ENCODE measurements at regions not wholly inside any gene's neighbourhood (a gene's known extent, or its start where the extent isn't known, plus 50 kb on each side); places are given as distances from the start of the nearest gene placed in this dataset.
"Not testable (repeated sequence)": the region's sequence is repeated elsewhere in the genome, so short reads cannot be mapped to it uniquely, and the experiment has no call there.

DNA sequence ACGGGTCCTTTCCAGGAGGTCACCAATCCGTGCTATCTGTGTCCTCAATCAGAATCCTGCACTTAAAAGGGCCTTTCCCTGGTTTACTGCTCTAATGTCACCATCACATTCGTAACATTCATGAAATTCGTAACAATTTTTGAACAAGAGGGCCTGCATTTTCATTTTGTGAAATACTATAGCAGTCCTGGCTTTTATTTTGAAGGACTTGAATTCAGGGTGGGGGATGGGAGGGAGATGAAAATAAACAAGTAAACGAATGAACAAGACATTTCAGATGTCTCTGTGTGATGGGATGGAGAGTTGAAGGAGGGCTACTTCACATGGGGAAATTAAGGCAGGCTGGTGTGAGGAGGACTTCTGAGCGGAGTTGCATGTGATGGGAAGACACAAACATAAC, 281.0 kb downstream of the TSHZ3 start:
- no peak for ATAC-seq (replicated peaks in 6 of 8)
- WGBS, 10 experiments: 53 to 100% (median 88%) methylated on average over 1 to 4 of the region's 6 CpGs; no CpG with 5 or more reads in 3 of the 10 experiments
- in situ Hi-C loops (cut with MboI; ENCODE audit: low pct_unique_long_range_greater_than_20kb in 2 of 9, low sequenced_read_pairs in 9 of 9, unreplicated experiment in 9 of 9): no loop called here
- H3K4me1 ChIP-seq (replicated peaks in 1 of 2): peaks cover 24 to 50% of the 10 kb centered on the region in 2 donors
- H3K4me3 ChIP-seq: no peak overlapping the region
- no peak overlapping the region for H3K27ac ChIP-seq

DNA sequence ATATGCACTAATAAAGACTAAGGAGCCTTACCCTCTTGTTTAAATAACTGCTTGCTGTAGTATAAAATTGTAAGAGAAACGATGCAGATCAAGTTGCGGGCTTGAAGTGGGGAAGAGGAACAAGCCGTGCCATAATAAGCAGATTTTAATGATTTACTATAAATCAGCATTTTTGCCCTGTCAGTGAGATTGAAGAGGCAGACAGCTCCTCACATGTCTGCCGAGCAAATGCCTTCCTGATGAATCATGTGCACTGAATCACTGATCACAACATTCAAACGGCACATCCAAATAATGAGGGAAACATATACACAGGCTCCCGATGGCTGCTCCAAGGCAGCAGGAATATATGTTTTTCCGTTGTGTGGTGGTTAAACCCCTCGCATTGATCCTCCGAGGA, 282.9 kb downstream of the TSHZ3 start:
- H3K4me3 ChIP-seq: no peak overlapping the region
- peak; percentile 63 to 100 (median 89) for ATAC-seq (replicated peaks in 6 of 8)
- H3K27ac ChIP-seq: no peak overlapping the region
- in situ Hi-C loops (cut with MboI; ENCODE audit: low pct_unique_long_range_greater_than_20kb in 2 of 9, low sequenced_read_pairs in 9 of 9, unreplicated experiment in 9 of 9): no loop called here
- 6 to 86% (median 25%) methylated on average over 1 to 9 of the region's 9 CpGs; no CpG with 5 or more reads in 2 of the 10 experiments for WGBS, 10 experiments
- peaks cover 19 to 38% of the 10 kb centered on the region in 2 donors for H3K4me1 ChIP-seq (replicated peaks in 1 of 2)

DNA sequence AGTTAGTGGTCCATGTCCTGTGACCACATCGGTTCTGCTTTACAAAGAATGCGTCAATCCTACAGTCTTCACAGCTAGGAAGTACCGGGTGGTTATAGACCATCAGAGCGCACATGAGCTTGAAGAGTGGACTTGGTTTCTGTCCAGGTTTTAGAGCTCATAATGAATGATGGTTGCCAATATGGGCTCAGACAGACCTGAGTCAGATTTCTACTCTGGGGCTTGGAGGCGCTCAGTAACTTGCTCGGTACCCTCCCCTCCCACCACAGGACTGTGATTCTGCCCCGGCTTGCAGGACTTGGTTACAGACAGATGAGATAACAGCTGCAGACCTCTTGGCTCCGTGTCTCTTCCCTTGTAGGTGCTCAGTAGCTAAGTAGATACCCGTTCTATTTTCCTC, 284.7 kb downstream of the TSHZ3 start:
- WGBS, 10 experiments: 80 to 100% (median 93%) methylated on average over 2 to 8 of the region's 9 CpGs
- ATAC-seq (replicated peaks in 6 of 8): no peak
- H3K4me3 ChIP-seq: no peak overlapping the region
- H3K4me1 ChIP-seq (replicated peaks in 1 of 2): peaks cover 8 to 22% of the 10 kb centered on the region in 2 donors
- H3K27ac ChIP-seq: no peak overlapping the region
- in situ Hi-C loops (cut with MboI; ENCODE audit: low pct_unique_long_range_greater_than_20kb in 2 of 9, low sequenced_read_pairs in 9 of 9, unreplicated experiment in 9 of 9): no loop called here

DNA sequence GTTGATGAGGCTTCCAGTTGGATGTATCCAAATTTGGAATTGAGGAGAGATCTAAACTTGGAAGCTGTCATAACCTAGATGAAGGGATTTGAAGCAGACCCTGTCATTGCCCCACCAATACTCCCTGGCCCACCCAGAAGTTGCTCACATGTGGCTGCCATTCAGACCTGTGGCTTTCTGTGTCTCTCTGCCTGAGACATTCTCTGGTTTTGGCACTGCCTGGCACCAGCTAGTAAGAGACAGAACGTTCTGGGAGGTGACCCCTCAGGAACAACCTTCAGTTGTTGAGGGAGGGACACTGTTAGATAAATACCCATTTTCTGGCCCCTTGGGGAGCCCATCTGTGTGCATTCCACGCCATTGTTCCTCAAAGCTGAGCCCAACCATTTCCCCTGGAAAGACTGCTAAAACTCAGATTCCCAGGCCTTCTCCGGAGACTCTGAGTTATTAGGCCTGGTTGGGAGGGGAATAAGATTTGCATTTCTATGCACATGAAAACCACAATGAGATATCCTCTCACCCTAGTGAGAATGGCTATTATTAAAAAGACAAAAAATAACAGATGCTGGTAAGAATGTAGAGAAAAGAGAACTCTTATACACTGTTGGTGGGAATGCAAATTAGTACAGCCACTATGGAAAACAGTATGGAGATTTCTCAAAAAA, 290.4 kb downstream of the TSHZ3 start:
- peak in 6 of 8 experiments; percentile 27 to 79 (median 60) for ATAC-seq (replicated peaks in 6 of 8)
- WGBS, 10 experiments: 0 to 56% (median 20%) methylated on average over 1 to 3 of the region's 3 CpGs; no CpG with 5 or more reads in 3 of the 10 experiments
- peaks cover 7 to 23% of the 10 kb centered on the region in 2 donors for H3K4me1 ChIP-seq (replicated peaks in 1 of 2)
- peak overlapping the region in 1 of 2 donors; percentile 31 for H3K27ac ChIP-seq
- in situ Hi-C loops (cut with MboI; ENCODE audit: low pct_unique_long_range_greater_than_20kb in 2 of 9, low sequenced_read_pairs in 9 of 9, unreplicated experiment in 9 of 9): no loop called here
- no peak overlapping the region for H3K4me3 ChIP-seq

DNA sequence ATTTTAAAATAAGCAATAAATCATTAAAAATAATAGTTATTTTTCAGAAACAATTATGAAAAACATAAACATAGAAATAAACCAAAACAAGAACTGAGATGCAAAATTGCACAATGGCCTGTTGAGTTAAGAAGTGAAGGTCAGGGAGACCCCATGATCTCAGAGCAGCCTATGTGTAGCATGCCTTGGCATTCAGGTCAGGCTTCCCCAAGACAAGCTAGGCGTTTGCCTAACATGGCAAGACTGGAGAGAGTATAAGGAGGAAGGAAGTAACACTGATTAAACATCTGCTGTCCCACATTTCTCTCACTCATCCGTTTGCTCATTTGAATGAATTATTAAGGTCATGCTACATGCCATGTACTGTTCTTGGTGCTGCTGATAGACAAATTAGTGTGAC, 291.8 kb downstream of the TSHZ3 start:
- WGBS, 10 experiments: 0 to 94% (median 80%) methylated on average over 1 to 2 of the region's 2 CpGs; no CpG with 5 or more reads in 3 of the 10 experiments
- in situ Hi-C loops (cut with MboI; ENCODE audit: low pct_unique_long_range_greater_than_20kb in 2 of 9, low sequenced_read_pairs in 9 of 9, unreplicated experiment in 9 of 9): no loop called here
- peaks cover 7 to 23% of the 10 kb centered on the region in 2 donors for H3K4me1 ChIP-seq (replicated peaks in 1 of 2)
- no peak for ATAC-seq (replicated peaks in 6 of 8)
- H3K4me3 ChIP-seq: no peak overlapping the region
- H3K27ac ChIP-seq: no peak overlapping the region

DNA sequence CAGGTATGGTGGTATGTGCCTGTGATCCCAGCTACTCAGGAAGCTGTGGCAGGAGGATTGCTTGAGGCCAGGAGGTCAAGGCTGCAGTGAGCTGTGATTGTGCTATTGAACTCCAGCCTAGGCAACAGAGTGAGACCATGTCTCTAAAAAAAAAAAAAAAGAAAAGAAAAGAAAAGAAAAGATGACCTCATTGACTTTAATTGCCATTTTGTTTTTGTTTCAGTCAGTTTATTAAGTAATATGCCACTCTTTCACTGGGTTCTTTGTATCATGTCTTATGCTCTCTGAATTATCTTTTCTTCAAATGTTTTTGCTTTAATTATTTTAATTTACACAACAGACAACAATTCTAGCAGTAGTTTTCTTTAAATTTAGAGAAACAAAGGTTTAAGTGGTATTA, 293.8 kb downstream of the TSHZ3 start:
- Histone ChIP-seq H3K4me1 (replicated peaks in 1 of 2) (peaks cover 7 to 23% of the 10 kb centered on the region in 2 donors), H3K27ac (no peak overlapping the region), H3K4me3 (no peak overlapping the region)
- ATAC-seq (replicated peaks in 6 of 8): no peak
- in situ Hi-C loops (cut with MboI; ENCODE audit: low pct_unique_long_range_greater_than_20kb in 2 of 9, low sequenced_read_pairs in 9 of 9, unreplicated experiment in 9 of 9): no loop called here

DNA sequence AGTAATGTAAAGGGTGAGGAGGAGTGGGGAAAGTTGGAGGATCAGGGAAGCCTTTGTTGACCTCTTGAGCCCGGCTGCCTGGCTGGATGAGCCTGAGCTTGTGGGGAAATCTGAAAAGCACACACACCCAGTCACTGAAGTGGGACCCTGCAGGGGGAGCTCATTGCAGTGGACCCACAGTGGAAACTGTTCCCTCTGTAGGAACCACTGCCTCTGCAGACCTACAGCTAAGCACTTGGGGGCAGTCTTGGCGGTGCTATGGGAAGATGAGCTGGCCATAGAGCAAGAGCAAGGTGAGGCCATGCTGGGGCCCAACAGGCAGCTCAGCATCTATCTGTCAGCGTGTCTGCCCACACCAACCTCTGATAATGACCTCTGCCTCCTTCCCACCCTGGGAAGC, 294.8 kb downstream of the TSHZ3 start:
- in situ Hi-C loops (cut with MboI; ENCODE audit: low pct_unique_long_range_greater_than_20kb in 2 of 9, low sequenced_read_pairs in 9 of 9, unreplicated experiment in 9 of 9): no loop called here
- peak; percentile 75 to 100 (median 87) for ATAC-seq (replicated peaks in 6 of 8)

DNA sequence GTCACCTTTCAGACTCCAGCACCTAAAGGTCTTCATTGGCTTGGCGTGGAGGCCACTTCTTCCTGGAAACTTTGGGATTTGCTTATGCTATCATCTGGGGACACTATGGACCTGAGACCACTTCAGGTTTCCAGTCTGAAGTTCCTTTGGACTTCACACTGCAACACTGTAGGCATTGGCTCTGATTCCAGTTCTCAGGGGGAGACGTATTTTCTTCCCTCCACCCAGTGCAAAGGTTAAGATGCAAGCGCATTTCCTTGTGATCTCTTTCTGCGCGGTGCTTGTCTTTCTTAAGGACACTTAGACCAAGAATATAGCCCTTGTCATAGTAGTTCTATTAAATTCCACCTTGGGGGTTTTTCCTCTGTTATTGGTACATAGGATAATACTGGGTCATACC, 299.8 kb downstream of the TSHZ3 start:
- Histone ChIP-seq H3K4me1 (replicated peaks in 1 of 2) (peaks cover 0 to 2% of the 10 kb centered on the region in 2 donors), H3K4me3 (no peak overlapping the region), H3K27ac (no peak overlapping the region)
- 58 to 100% (median 90%) methylated on average over 2 to 5 of the region's 5 CpGs; no CpG with 5 or more reads in 1 of the 10 experiments for WGBS, 10 experiments
- no peak for ATAC-seq (replicated peaks in 6 of 8)
- in situ Hi-C loops (cut with MboI; ENCODE audit: low pct_unique_long_range_greater_than_20kb in 2 of 9, low sequenced_read_pairs in 9 of 9, unreplicated experiment in 9 of 9): no loop called here

More for the DNA sequence above, 294.8 kb downstream of the TSHZ3 start:
- no peak overlapping the region for H3K27ac ChIP-seq
- 24 to 80% (median 60%) methylated on average over 1 to 2 of the region's 3 CpGs; no CpG with 5 or more reads in 5 of the 10 experiments for WGBS, 10 experiments
- no peak overlapping the region for H3K4me3 ChIP-seq
- peaks cover 7 to 19% of the 10 kb centered on the region in 2 donors for H3K4me1 ChIP-seq (replicated peaks in 1 of 2)

DNA sequence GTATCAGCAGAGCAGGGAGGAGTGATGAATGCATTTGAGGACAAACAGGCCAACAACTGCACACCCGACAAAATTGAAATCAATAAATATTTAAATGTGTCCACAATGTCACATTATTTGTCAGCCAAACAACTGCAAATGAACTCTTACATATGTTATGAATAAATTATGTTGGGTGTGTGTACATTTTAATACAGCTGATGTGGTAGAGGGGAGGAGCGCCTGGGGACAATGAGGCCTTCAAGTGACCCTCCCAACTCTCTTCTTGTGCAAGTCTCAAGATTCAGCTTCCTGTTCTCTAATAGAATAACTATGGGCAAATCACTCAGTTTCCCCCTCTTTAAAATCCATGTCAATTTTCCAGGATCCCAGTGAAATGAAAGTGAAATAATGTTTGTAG, 303.2 kb downstream of the TSHZ3 start:
- H3K4me1 ChIP-seq (replicated peaks in 1 of 2): no peaks in the 10 kb centered on the region
- no peak overlapping the region for H3K27ac ChIP-seq
- WGBS, 10 experiments: 0 to 100% (median 40%) methylated on average over 1 to 2 of the region's 2 CpGs; no CpG with 5 or more reads in 3 of the 10 experiments
- ATAC-seq (replicated peaks in 6 of 8): peak in 3 of 8 experiments; percentile 26 to 88 (median 76)
- in situ Hi-C loops (cut with MboI; ENCODE audit: low pct_unique_long_range_greater_than_20kb in 2 of 9, low sequenced_read_pairs in 9 of 9, unreplicated experiment in 9 of 9): no loop called here
- H3K4me3 ChIP-seq: no peak overlapping the region

DNA sequence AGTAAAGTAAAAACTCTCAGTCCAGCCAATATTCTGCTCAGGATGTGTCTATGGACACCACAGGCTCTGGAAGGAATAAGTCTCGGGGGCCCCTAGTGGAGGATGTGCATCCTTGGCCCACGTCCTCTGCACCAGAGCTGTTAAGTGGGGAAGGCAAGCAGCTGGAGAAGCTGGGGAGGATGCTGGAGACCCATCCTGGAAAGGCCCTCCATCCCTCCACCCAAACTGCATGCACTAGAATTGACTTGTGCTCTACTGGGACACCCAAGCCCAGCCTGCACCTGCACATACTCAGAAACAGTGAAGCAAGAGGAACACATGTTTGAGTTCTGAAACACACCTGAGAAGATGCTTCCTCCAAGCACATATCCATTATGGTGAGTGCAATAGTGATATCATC, 307.8 kb downstream of the TSHZ3 start:
- WGBS, 10 experiments: 10 to 100% (median 79%) methylated on average over 1 to 2 of the region's 2 CpGs; no CpG with 5 or more reads in 5 of the 10 experiments
- Histone ChIP-seq H3K4me1 (replicated peaks in 1 of 2) (peaks cover 11 to 12% of the 10 kb centered on the region in 2 donors), H3K4me3 (no peak overlapping the region), H3K27ac (no peak overlapping the region)
- ATAC-seq (replicated peaks in 6 of 8): no peak
- in situ Hi-C loops (cut with MboI; ENCODE audit: low pct_unique_long_range_greater_than_20kb in 2 of 9, low sequenced_read_pairs in 9 of 9, unreplicated experiment in 9 of 9): no loop called here

DNA sequence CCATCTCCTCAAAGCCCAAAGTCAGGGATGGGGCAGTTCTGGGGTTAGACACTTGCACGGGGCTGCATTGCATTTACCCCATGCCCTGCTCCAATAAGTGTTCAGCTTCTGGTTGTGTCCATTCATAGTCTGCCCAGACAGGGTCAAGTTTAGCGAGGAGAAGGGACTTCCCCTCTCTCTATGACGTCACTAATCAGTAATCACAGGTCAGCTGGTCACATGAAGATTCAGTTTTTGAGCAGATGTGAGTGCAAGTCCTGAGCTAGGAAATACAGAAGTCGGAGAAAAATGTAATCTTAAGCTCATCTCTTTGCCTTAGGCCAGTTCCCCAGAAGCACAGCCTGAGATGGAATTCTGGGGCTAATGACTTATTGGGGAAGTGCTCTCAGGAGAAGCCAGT, 310.1 kb downstream of the TSHZ3 start:
- 30 to 100% (median 65%) methylated on average over 1 to 2 of the region's 4 CpGs; no CpG with 5 or more reads in 4 of the 10 experiments for WGBS, 10 experiments
- no peak overlapping the region for H3K27ac ChIP-seq
- no peak for ATAC-seq (replicated peaks in 6 of 8)
- peaks cover 11 to 12% of the 10 kb centered on the region in 2 donors for H3K4me1 ChIP-seq (replicated peaks in 1 of 2)
- no peak overlapping the region for H3K4me3 ChIP-seq
- in situ Hi-C loops (cut with MboI; ENCODE audit: low pct_unique_long_range_greater_than_20kb in 2 of 9, low sequenced_read_pairs in 9 of 9, unreplicated experiment in 9 of 9): no loop called here

DNA sequence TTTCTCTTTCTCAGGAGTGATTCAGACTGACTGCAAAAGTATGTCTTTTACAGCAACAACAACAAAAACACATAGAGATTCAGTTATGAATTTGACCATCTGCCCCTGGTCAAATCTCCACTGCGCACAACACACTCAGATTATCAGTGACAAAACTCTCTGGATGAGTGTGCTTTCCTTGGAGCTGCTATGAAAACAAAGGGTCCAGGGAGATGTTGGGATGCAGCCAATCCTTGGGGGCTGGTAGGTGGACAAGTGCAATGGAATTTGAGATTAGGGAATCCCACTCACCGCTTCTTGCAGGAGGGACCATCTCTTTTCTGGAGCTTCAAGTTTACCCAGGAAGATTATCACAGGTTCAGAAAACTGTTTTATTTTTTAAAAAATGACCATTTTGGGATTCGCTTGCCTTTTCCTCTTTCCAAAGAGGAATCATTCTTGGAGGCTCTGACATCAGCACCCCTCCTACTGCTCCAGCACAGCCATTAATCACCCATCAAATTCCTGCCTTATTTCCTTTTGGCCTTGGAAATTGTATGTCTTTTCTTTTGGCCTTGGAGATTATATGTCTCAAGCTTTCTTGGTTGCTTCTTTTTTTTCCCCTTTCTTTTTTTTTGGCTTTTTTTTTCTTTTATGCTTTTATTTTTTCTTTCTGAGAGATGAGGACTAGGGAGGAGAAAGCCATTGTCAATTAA, 311.8 kb downstream of the TSHZ3 start:
- peaks cover 11 to 12% of the 10 kb centered on the region in 2 donors for H3K4me1 ChIP-seq (replicated peaks in 1 of 2)
- no peak overlapping the region for H3K4me3 ChIP-seq
- in situ Hi-C loops (cut with MboI; ENCODE audit: low pct_unique_long_range_greater_than_20kb in 2 of 9, low sequenced_read_pairs in 9 of 9, unreplicated experiment in 9 of 9): no loop called here
- no peak for ATAC-seq (replicated peaks in 6 of 8)
- 6 to 100% (median 91%) methylated on average over 1 to 3 of the region's 3 CpGs for WGBS, 10 experiments
- H3K27ac ChIP-seq: no peak overlapping the region

DNA sequence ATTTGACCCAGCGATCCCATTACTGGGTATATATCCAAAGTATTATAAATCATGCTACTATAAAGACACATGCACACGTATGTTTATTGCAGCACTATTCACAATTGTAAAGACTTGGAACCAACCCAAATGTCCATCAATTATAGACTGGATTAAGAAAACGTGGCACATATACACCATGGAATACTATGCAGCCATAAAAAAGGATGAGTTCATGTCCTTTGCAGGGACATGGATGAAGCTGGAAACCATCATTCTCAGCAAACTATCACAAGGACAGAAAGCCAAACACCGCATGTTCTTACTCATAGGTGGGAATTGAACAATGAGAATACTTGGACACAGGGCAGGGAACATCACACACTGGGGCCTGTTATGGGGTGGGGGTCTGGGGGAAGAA, 317.8 kb downstream of the TSHZ3 start:
- WGBS, 10 experiments: 0 to 83% (median 62%) methylated on average over 1 to 3 of the region's 4 CpGs; no CpG with 5 or more reads in 6 of the 10 experiments
- in situ Hi-C loops (cut with MboI; ENCODE audit: low pct_unique_long_range_greater_than_20kb in 2 of 9, low sequenced_read_pairs in 9 of 9, unreplicated experiment in 9 of 9); H3K4me3 ChIP-seq; ATAC-seq (replicated peaks in 6 of 8); H3K4me1 ChIP-seq (replicated peaks in 1 of 2); H3K27ac ChIP-seq: not testable (repeated sequence)

Data from motor neuron (in vitro differentiated cells).